PFSK-1 (cell line): ENCODE measurements at regions not wholly inside any gene's neighbourhood (a gene's known extent, or its start where the extent isn't known, plus 50 kb on each side); places are given as distances from the start of the nearest gene placed in this dataset.

Source experiments
- POLR2AphosphoS5 ChIP-seq: IDR thresholded peaks from 2 replicates; pipeline ENCODE4 v1.6.1; 2012; ENCODE audit warnings: low read depth, mild to moderate bottlenecking, control low read depth, low read length, moderate library complexity
- SIN3A ChIP-seq: IDR thresholded peaks from 2 replicates; pipeline ENCODE4 v1.6.1; 2012; ENCODE audit warnings: mild to moderate bottlenecking, low read length, moderate library complexity, borderline replicate concordance; ENCODE audit not compliant: insufficient read depth
- TAF1 ChIP-seq: IDR thresholded peaks from 2 replicates; pipeline ENCODE4 v1.6.1; 2012; ENCODE audit warnings: low read length, control low read depth, borderline replicate concordance; ENCODE audit not compliant: insufficient read depth

- TF ChIP-seq TAF1 = no peak
- no peak for TF ChIP-seq POLR2AphosphoS5
- TF ChIP-seq SIN3A = no peak
Observed at GRCh38 chr7:125611582-125611981, 682.0 kb upstream of the POT1 start.
